ENCODE measurements at regions not wholly inside any gene's neighbourhood (a gene's known extent, or its start where the extent isn't known, plus 50 kb on each side); places are given as distances from the start of the nearest gene placed in this dataset.

- DNase-seq: no peak
- in situ Hi-C loops (cut with HindIII; ENCODE audit: low pct_ligation_motif_present, low pct_unique_long_range_greater_than_20kb, low sequenced_read_pairs): no loop called here
These were observed 51.1 kb upstream of the NCOA1 start for GRCh38 chr2:24439971-24440340.

- in situ Hi-C loops (cut with HindIII; ENCODE audit: low pct_ligation_motif_present, low pct_unique_long_range_greater_than_20kb, low sequenced_read_pairs): no loop called here
These were observed 51.6 kb upstream of the NCOA1 start for GRCh38 chr2:24439280-24439970.

DNA sequence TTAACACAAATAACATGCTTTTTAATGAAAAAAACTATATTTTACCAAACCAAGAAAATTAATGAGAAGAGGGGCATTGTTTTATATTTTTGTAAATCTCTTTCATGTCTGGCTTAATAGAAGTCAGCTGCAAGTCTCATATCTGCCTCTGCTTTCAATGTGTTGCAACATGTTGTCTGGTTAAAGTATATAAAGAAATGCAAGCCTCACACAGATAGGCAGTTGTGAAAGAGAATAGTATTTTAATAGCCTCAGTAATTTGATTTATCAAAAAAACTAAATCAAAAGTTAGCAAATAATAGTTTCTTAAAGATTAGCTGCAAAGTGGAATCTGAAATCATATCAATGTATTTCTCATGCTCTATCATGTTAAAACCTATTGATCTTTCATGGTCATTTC is 52.9 kb upstream of the NCOA1 start:
- DNase-seq: no peak
- in situ Hi-C loops (cut with HindIII; ENCODE audit: low pct_ligation_motif_present, low pct_unique_long_range_greater_than_20kb, low sequenced_read_pairs): no loop called here

More at GRCh38 chr2:24439280-24439970, 51.6 kb upstream of the NCOA1 start:
- DNase-seq: no peak

GRCh38 chr2:24435391-24436316 is 55.4 kb upstream of the NCOA1 start:
- in situ Hi-C loops (cut with HindIII; ENCODE audit: low pct_ligation_motif_present, low pct_unique_long_range_greater_than_20kb, low sequenced_read_pairs): no loop called here
- DNase-seq: no peak

DNA sequence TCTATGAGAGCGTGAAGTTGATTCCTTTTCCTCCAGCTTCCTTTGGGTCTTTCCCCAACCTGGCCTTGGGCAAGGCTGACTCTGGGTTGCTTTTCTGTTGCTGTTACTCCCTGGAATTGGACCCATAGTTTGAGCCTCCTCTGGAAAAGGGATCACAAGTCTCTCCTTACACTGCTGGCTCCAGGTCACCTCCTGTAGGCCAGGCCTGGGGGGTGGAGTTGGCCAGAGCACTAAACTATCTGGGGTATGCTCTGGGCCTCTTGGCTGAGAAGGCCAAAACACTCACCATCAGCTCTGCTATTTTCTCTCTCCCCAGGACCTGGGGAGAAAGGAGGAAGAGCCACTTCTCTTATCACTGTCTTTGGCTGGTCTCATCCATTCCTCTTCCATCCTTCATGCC is 56.5 kb upstream of the NCOA1 start:
- no peak for DNase-seq
- in situ Hi-C loops (cut with HindIII; ENCODE audit: low pct_ligation_motif_present, low pct_unique_long_range_greater_than_20kb, low sequenced_read_pairs): no loop called here

DNA sequence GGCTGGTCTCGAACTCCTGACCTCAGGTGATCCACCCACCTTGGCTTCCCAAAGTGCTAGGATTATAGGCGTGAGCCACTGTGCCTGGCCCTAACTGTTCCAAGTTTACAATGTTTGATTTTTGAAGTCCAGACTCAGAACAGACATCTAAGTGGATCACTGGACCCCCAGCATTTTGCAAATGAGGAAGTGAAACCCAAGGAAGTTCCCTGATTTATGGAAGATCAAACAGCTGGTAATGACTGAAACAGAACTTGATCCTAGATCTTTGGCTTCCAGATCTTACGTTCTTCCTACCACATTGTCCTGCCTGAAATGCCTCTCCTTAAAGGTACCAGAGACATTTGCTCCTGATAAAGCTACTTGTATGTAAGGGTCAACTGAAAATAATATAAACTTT is 58.3 kb upstream of the NCOA1 start:
- no peak for DNase-seq
- in situ Hi-C loops (cut with HindIII; ENCODE audit: low pct_ligation_motif_present, low pct_unique_long_range_greater_than_20kb, low sequenced_read_pairs): no loop called here

- in situ Hi-C loops (cut with HindIII; ENCODE audit: low pct_ligation_motif_present, low pct_unique_long_range_greater_than_20kb, low sequenced_read_pairs): no loop called here
- no peak for DNase-seq
These were observed 58.9 kb upstream of the NCOA1 start for GRCh38 chr2:24432121-24432520.

DNA sequence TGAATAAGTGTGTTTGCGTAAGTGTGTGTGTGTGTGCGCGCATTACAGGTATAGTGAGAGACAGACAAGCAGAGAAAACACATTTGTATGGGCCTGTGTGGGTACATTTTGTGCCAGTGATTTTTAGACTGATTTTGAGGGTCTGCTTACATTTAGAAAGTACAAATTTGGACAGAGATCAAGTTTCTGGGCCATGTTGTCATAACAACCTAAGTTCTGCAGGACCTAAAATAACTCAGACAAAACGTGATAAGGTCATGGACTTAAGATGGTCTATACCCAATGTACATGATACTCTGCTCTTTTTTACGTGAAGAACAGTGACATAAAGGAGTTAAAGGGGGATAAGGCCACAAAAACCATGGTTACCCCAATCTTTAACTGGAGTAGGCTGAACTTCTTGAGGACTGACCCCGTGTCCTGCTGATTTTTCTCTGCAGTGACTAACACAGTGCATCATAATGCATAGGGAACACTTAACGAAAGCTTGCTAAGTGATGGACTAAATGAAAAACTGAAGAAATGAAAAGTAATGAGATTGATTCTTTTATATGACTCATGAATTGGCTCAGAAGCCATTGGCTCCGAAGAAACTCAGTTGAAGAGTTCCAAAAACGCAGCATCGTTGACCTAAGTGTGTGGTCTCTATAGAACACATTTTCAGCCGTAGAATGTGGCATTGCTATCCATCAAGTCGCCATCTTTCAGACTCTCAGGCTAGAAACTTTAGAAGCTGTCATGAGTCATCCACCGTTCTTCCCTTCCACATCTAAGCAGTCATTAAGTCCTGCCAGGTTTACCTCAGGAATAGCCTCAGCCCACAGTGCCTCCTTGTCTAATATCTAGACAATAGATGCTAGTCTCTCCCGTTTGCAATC is 61.6 kb upstream of the NCOA1 start:
- no peak for DNase-seq
- in situ Hi-C loops (cut with HindIII; ENCODE audit: low pct_ligation_motif_present, low pct_unique_long_range_greater_than_20kb, low sequenced_read_pairs): no loop called here

DNA sequence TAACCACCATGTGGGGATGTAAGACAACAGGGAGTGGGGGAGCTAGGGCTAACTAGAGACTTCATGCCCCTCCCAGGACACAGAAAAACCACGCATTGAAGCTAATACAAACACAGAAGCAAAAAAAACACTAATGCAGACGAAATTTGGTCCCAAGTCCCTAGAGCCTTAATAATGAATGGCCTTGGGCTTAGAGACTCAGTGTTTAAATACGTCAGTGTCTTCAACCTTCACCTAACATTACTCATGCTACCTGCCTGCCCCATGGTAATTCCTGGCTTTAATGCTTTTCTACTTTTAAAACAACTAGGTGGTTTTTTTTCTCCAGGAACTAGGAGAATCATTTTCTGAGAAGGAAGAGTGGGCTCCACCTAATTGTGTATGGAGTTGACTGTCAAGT is 64.1 kb upstream of the ITSN2 start:
- in situ Hi-C loops (cut with HindIII; ENCODE audit: low pct_ligation_motif_present, low pct_unique_long_range_greater_than_20kb, low sequenced_read_pairs): loop anchor here (25.0 kb wide), 1 partner anchor 388 kb away; no protein-coding TSS in a partner anchor
- no peak for DNase-seq

- in situ Hi-C loops (cut with HindIII; ENCODE audit: low pct_ligation_motif_present, low pct_unique_long_range_greater_than_20kb, low sequenced_read_pairs): loop anchor here (25.0 kb wide), 1 partner anchor 389 kb away; no protein-coding TSS in a partner anchor
- DNase-seq: no peak
These were observed 62.8 kb upstream of the ITSN2 start for GRCh38 chr2:24423095-24423494.

- peak; percentile 71 for DNase-seq
- in situ Hi-C loops (cut with HindIII; ENCODE audit: low pct_ligation_motif_present, low pct_unique_long_range_greater_than_20kb, low sequenced_read_pairs): loop anchor here (25.0 kb wide), 1 partner anchor 391 kb away; no protein-coding TSS in a partner anchor
These were observed 61.3 kb upstream of the ITSN2 start for GRCh38 chr2:24421668-24422067.

GRCh38 chr2:24420373-24420772 is 60.0 kb upstream of the ITSN2 start:
- in situ Hi-C loops (cut with HindIII; ENCODE audit: low pct_ligation_motif_present, low pct_unique_long_range_greater_than_20kb, low sequenced_read_pairs): loop anchor here (25.0 kb wide), 1 partner anchor 392 kb away; no protein-coding TSS in a partner anchor
- DNase-seq: no peak

- in situ Hi-C loops (cut with HindIII; ENCODE audit: low pct_ligation_motif_present, low pct_unique_long_range_greater_than_20kb, low sequenced_read_pairs): loop anchor here (25.0 kb wide), 1 partner anchor 394 kb away; no protein-coding TSS in a partner anchor
- no peak for DNase-seq
These were observed 58.0 kb upstream of the ITSN2 start for GRCh38 chr2:24418166-24418841.

GRCh38 chr2:24412812-24413211 is 52.5 kb upstream of the ITSN2 start:
- in situ Hi-C loops (cut with HindIII; ENCODE audit: low pct_ligation_motif_present, low pct_unique_long_range_greater_than_20kb, low sequenced_read_pairs): loop anchor here (25.0 kb wide), 1 partner anchor 399 kb away; no protein-coding TSS in a partner anchor
- DNase-seq: no peak

DNA sequence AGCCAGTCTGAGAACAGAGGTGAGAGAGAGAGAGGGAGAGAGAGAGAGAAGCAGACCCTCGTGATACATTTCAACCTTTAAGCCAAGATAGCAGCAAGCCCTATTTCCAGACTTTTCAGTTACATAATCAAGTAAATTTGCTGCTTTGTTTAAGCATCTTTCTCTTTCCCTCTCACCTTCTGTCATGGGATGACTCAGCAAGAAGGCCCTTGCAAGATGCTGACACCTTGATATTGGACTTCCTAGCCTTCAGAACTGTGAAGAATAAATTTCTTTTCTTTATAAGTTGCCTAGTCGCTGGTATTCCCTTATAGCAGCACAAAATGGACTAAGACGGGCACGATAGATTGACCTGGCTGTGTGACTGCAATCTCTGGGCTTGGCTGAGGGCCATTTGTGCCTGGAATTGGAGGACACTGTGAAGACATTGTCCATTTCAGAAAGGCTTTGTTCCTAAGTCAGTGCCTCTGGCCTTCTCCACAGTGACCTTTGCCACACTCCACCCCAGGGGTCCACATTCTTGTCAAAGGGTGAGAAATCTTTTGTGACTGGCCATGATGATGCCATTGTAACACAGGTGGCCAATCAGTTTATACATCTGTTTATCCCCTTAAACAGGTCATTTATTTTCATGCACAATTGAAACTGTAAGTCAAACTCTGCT is 51.3 kb upstream of the ITSN2 start:
- no peak for DNase-seq
- in situ Hi-C loops (cut with HindIII; ENCODE audit: low pct_ligation_motif_present, low pct_unique_long_range_greater_than_20kb, low sequenced_read_pairs): loop anchor here (25.0 kb wide), 1 partner anchor 401 kb away; no protein-coding TSS in a partner anchor

- no peak for DNase-seq
- in situ Hi-C loops (cut with HindIII; ENCODE audit: low pct_ligation_motif_present, low pct_unique_long_range_greater_than_20kb, low sequenced_read_pairs): loop anchor here (25.0 kb wide), 1 partner anchor 401 kb away; no protein-coding TSS in a partner anchor
These were observed 50.6 kb upstream of the ITSN2 start for GRCh38 chr2:24410976-24411375.
